ENCODE measurements at regions not wholly inside any gene's neighbourhood (a gene's known extent, or its start where the extent isn't known, plus 50 kb on each side); places are given as distances from the start of the nearest gene placed in this dataset.

GRCh38 chr6:169841907-169842606 lies 90.6 kb downstream of the ERMARD start:
- POLR2A ChIA-PET = no interaction called here
- CTCF ChIA-PET = interaction anchor here (1.6 to 3.4 kb wide), 2 partner anchors 10 to 52 kb away, joined by 4 to 28 read pairs; no protein-coding TSS in a partner anchor
- no peak overlapping the region for H3K4me3 ChIP-seq (ENCODE audit: low read depth in 2 of 2, low read length in 1 of 2)
- H3K9me3 ChIP-seq = no peaks in the 10 kb centered on the region
- H3K79me2 ChIP-seq (ENCODE audit: insufficient read depth) = no peaks in the 10 kb centered on the region
- no peaks in the 10 kb centered on the region for H4K20me1 ChIP-seq (ENCODE audit: insufficient read depth)
- no peaks in the 10 kb centered on the region for H3K36me3 ChIP-seq (replicated peaks in 1 of 2; ENCODE audit: control insufficient read depth in 1 of 2, insufficient read depth in 2 of 2, low read length in 1 of 2)
- H3K9ac ChIP-seq = no peak overlapping the region
- no peak for DNase-seq
- H3K4me1 ChIP-seq (ENCODE audit: control insufficient read depth in 1 of 2, insufficient read depth in 2 of 2, low read depth in 1 of 2, low read length in 1 of 2) = peaks cover 0 to 17% of the 10 kb centered on the region in 2 experiments; a peak in 1 of 4 replicates
- no peak overlapping the region for H2AFZ ChIP-seq (ENCODE audit: low read depth)
- H3K27ac ChIP-seq (ENCODE audit: low read depth in 2 of 2, low read length in 1 of 2) = no peak overlapping the region
- no peaks in the 10 kb centered on the region; the same call in 1 of the 2 replicates for H3K27me3 ChIP-seq (ENCODE audit: insufficient read depth)
- 60% methylated on average over 12 of the region's 13 CpGs for WGBS (ENCODE audit: low lambda C conversion rate)
- H3F3A ChIP-seq (replicated peaks; ENCODE audit: insufficient read depth) = no peaks in the 10 kb centered on the region
- TF ChIP-seq JUND (IDR thresholded peaks at IDR 0.05) = no peak
- no peak for TF ChIP-seq TEAD4 (IDR thresholded peaks at IDR 0.05; ENCODE audit: borderline replicate concordance, insufficient read depth)
- no peak for TF ChIP-seq GABPA (IDR thresholded peaks at IDR 0.05; ENCODE audit: low read depth)
- no peak for TF ChIP-seq ELF1 (IDR thresholded peaks at IDR 0.05)
- TF ChIP-seq TAF1 (IDR thresholded peaks at IDR 0.05; ENCODE audit: borderline replicate concordance, low read depth, low read length) = no peak
- TF ChIP-seq POLR2AphosphoS5 (IDR thresholded peaks at IDR 0.05; ENCODE audit: low read depth, low read length) = no peak
- no peak for TF ChIP-seq YY1 (IDR thresholded peaks at IDR 0.05; ENCODE audit: low read depth)
- no peak for TF ChIP-seq FOXM1 (IDR thresholded peaks at IDR 0.05; ENCODE audit: low read depth)
- TF ChIP-seq NFIC (IDR thresholded peaks at IDR 0.05; ENCODE audit: borderline replicate concordance) = no peak
- no peak for TF ChIP-seq SMC3 (IDR thresholded peaks at IDR 0.05; ENCODE audit: low read depth, low read length)
- TF ChIP-seq FOXJ3 (CRISPR knock-in tag; IDR thresholded peaks at IDR 0.05) = no peak
- TF ChIP-seq GATA2 (CRISPR knock-in tag; IDR thresholded peaks at IDR 0.05) = no peak
- TF ChIP-seq, protein P1, sequence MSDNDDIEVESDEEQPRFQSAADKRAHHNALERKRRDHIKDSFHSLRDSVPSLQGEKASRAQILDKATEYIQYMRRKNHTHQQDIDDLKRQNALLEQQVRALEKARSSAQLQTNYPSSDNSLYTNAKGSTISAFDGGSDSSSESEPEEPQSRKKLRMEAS (IDR thresholded peaks at IDR 0.05; ENCODE audit: low read depth) = no peak
- TF ChIP-seq, protein P2, sequence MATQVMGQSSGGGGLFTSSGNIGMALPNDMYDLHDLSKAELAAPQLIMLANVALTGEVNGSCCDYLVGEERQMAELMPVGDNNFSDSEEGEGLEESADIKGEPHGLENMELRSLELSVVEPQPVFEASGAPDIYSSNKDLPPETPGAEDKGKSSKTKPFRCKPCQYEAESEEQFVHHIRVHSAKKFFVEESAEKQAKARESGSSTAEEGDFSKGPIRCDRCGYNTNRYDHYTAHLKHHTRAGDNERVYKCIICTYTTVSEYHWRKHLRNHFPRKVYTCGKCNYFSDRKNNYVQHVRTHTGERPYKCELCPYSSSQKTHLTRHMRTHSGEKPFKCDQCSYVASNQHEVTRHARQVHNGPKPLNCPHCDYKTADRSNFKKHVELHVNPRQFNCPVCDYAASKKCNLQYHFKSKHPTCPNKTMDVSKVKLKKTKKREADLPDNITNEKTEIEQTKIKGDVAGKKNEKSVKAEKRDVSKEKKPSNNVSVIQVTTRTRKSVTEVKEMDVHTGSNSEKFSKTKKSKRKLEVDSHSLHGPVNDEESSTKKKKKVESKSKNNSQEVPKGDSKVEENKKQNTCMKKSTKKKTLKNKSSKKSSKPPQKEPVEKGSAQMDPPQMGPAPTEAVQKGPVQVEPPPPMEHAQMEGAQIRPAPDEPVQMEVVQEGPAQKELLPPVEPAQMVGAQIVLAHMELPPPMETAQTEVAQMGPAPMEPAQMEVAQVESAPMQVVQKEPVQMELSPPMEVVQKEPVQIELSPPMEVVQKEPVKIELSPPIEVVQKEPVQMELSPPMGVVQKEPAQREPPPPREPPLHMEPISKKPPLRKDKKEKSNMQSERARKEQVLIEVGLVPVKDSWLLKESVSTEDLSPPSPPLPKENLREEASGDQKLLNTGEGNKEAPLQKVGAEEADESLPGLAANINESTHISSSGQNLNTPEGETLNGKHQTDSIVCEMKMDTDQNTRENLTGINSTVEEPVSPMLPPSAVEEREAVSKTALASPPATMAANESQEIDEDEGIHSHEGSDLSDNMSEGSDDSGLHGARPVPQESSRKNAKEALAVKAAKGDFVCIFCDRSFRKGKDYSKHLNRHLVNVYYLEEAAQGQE (IDR thresholded peaks at IDR 0.05; ENCODE audit: low read depth, low read length) = no peak
- TF ChIP-seq RXRA (IDR thresholded peaks at IDR 0.05; ENCODE audit: borderline replicate concordance, low read depth) = no peak
- no peak for TF ChIP-seq MEF2A (IDR thresholded peaks at IDR 0.05; ENCODE audit: borderline replicate concordance, low read depth)
- no peak overlapping the region for H3K4me2 ChIP-seq
- no peaks in the 10 kb centered on the region for H3K9me2 ChIP-seq

Measured in SK-N-SH (cell line).